DND-41 (cell line): ENCODE measurements at regions not wholly inside any gene's neighbourhood (a gene's known extent, or its start where the extent isn't known, plus 50 kb on each side); places are given as distances from the start of the nearest gene placed in this dataset.

Experiments
- EZH2 ChIP-seq: IDR thresholded peaks from 3 replicates; pipeline ENCODE4 v1.6.1; 2012; ENCODE audit warnings: borderline replicate concordance, low read depth, mild to moderate bottlenecking, moderate library complexity, low read length, inconsistent platforms; ENCODE audit not compliant: severe bottlenecking
- TF ChIP-seq, protein P1 (sequence below): IDR thresholded peaks from 2 replicates; pipeline ENCODE4 v1.5.1; 2012; ENCODE audit warnings: borderline replicate concordance, low read length, moderate library complexity, mild to moderate bottlenecking; ENCODE audit not compliant: poor library complexity, severe bottlenecking; ENCODE audit errors: extremely low read depth

DNA sequence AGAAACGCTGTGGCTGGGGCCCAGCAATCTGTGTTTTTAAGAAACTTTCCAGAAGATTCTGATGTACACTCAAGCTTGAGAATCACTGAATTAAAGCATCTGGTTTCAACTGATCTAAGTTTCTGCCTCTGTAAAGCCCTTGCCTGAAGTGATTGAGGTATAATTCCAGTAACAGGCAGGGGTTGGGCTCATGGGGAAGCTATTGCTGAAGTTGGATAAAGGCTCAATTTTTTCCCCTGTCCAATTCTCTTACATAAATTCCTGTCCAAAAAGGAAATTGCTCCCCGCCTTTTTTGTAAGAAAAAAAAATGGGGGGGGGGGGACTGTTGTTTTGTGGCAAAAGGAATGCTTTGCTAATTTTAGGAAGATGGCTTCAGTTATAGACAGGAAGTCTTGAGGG, 337.4 kb downstream of the NUAK1 start:
- TF ChIP-seq, protein P1, sequence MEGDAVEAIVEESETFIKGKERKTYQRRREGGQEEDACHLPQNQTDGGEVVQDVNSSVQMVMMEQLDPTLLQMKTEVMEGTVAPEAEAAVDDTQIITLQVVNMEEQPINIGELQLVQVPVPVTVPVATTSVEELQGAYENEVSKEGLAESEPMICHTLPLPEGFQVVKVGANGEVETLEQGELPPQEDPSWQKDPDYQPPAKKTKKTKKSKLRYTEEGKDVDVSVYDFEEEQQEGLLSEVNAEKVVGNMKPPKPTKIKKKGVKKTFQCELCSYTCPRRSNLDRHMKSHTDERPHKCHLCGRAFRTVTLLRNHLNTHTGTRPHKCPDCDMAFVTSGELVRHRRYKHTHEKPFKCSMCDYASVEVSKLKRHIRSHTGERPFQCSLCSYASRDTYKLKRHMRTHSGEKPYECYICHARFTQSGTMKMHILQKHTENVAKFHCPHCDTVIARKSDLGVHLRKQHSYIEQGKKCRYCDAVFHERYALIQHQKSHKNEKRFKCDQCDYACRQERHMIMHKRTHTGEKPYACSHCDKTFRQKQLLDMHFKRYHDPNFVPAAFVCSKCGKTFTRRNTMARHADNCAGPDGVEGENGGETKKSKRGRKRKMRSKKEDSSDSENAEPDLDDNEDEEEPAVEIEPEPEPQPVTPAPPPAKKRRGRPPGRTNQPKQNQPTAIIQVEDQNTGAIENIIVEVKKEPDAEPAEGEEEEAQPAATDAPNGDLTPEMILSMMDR = no peak
- TF ChIP-seq EZH2 = no peak
